SK-N-SH (cell line): ENCODE measurements at regions not wholly inside any gene's neighbourhood (a gene's known extent, or its start where the extent isn't known, plus 50 kb on each side); places are given as distances from the start of the nearest gene placed in this dataset.

ENCODE experiments used
- CTCF ChIA-PET: fragments of 300-600, 350-600 bp; formaldehyde crosslinking; extraction: SDS; loops from one replicate; lab custom pipeline; 2021; lab: Yijun Ruan, JAX
- POLR2A ChIA-PET: fragments of 350-600 bp; sonication (Branson Sonifier 250); formaldehyde crosslinking; extraction: SDS; loops from one replicate; lab custom pipeline; 2020; ENCODE audit warnings: antibody characterized with exemption, inconsistent platforms; lab: Yijun Ruan, JAX
- DNase-seq: peaks from one replicate; pipeline ENCODE4 v3.0.0; 2012
- H2AFZ ChIP-seq: fragments of 200-600 bp; sonication (generic); 2 replicates; pipeline ENCODE4 v1.8.1; 2016; ENCODE audit warnings: antibody characterized with exemption, mild to moderate bottlenecking, low read depth
- H3F3A ChIP-seq: fragments of 200-600 bp; sonication (generic); replicated peaks from 2 replicates; pipeline ENCODE3; 2016; ENCODE audit warnings: antibody characterized with exemption, mild to moderate bottlenecking; ENCODE audit not compliant: insufficient read depth
- H3K27ac ChIP-seq, 2 experiments: fragments of 200-500 bp in 1 of 2; fragments of 200-600 bp in 1 of 2; sonication (Bioruptor generic) in 1 of 2; sonication (generic), shearing (Covaris generic) in 1 of 2; 2 replicates each; pipeline versions ENCODE4 v1.5.1 to v1.6.1; 2014 to 2016; ENCODE audit warnings: low read depth in 2 of 2, inconsistent platforms in 1 of 2, low read length in 1 of 2, mild to moderate bottlenecking in 1 of 2, mixed read lengths in 1 of 2
- H3K27me3 ChIP-seq: fragments of 200-600 bp; sonication (generic), shearing (Covaris generic); 2 replicates; pipeline ENCODE4 v1.6.1; 2016; ENCODE audit warnings: mixed run types; ENCODE audit not compliant: insufficient read depth
- H3K36me3 ChIP-seq, 2 experiments: fragments of 200-500 bp in 1 of 2; fragments of 200-600 bp in 1 of 2; sonication (Bioruptor generic) in 1 of 2; sonication (generic) in 1 of 2; replicated peaks in 1 of 2; 2 replicates each; pipeline versions ENCODE3 to v1.5.1; 2014 to 2016; ENCODE audit warnings: low read length in 1 of 2, mild to moderate bottlenecking in 1 of 2; ENCODE audit not compliant: insufficient read depth in 2 of 2, control insufficient read depth in 1 of 2
- H3K4me1 ChIP-seq, 2 experiments: fragments of 200-500 bp in 1 of 2; fragments of 200-600 bp in 1 of 2; sonication (Bioruptor generic) in 1 of 2; sonication (generic), shearing (Covaris generic) in 1 of 2; 2 replicates each; pipeline versions ENCODE4 v1.5.1 to v1.6.1; 2014 to 2016; ENCODE audit warnings: low read depth in 1 of 2, low read length in 1 of 2, mixed run types in 1 of 2; ENCODE audit not compliant: insufficient read depth in 2 of 2, control insufficient read depth in 1 of 2
- H3K4me2 ChIP-seq: fragments of 200-600 bp; sonication (generic), shearing (Covaris generic); 2 replicates; pipeline ENCODE4 v1.6.1; 2017; ENCODE audit warnings: mixed run types
- H3K4me3 ChIP-seq, 2 experiments: fragments of 200-500 bp in 1 of 2; fragments of 200-600 bp in 1 of 2; sonication (Bioruptor generic) in 1 of 2; sonication (generic), shearing (Covaris generic) in 1 of 2; 2 replicates each; pipeline versions ENCODE4 v1.5.1 to v1.8.1; 2014 to 2016; ENCODE audit warnings: low read depth in 2 of 2, inconsistent platforms in 1 of 2, low read length in 1 of 2, mild to moderate bottlenecking in 1 of 2, mixed read lengths in 1 of 2, moderate library complexity in 1 of 2
- H3K79me2 ChIP-seq: fragments of 200-600 bp; sonication (generic); 2 replicates; pipeline ENCODE4 v1.8.1; 2017; ENCODE audit warnings: mild to moderate bottlenecking; ENCODE audit not compliant: insufficient read depth
- H3K9ac ChIP-seq: fragments of 200-600 bp; sonication (generic); 2 replicates; pipeline ENCODE4 v1.6.1; 2017; ENCODE audit warnings: mixed run types
- H3K9me2 ChIP-seq: fragments of 200-600 bp; sonication (generic); 2 replicates; pipeline ENCODE4 v1.6.1; 2017; ENCODE audit warnings: mixed run types
- H3K9me3 ChIP-seq: fragments of 200-600 bp; sonication (generic); 2 replicates; pipeline ENCODE4 v1.6.1; 2017; ENCODE audit warnings: mixed run types, mild to moderate bottlenecking, moderate library complexity
- H4K20me1 ChIP-seq: fragments of 200-600 bp; sonication (generic); 2 replicates; pipeline ENCODE4 v1.6.1; 2017; ENCODE audit warnings: mild to moderate bottlenecking, mixed run types; ENCODE audit not compliant: insufficient read depth
- EZH2phosphoT487 ChIP-seq: fragments of 200-600 bp; sonication (generic); IDR thresholded peaks from 2 replicates; pipeline ENCODE4 v1.6.1; 2017; ENCODE audit warnings: low read depth, mixed run types, mild to moderate bottlenecking, antibody characterized with exemption, moderate library complexity, borderline replicate concordance
- FOSL2 ChIP-seq: IDR thresholded peaks from 2 replicates; pipeline ENCODE4 v1.4.0; 2012; ENCODE audit warnings: low read depth, mild to moderate bottlenecking, moderate library complexity, borderline replicate concordance
- FOXM1 ChIP-seq: IDR thresholded peaks from 2 replicates; pipeline ENCODE4 v1.4.0; 2012; ENCODE audit warnings: low read depth, mild to moderate bottlenecking
- GABPA ChIP-seq: IDR thresholded peaks from 2 replicates; pipeline ENCODE4 v1.4.0; 2012; ENCODE audit warnings: low read depth, mild to moderate bottlenecking
- GATA2 ChIP-seq: sonication (generic); formaldehyde crosslinking; IDR thresholded peaks from 2 replicates; pipeline ENCODE4 v1.5.0; 2020; ENCODE audit warnings: mild to moderate bottlenecking, missing genetic modification reagents
- JUND ChIP-seq: IDR thresholded peaks from 2 replicates; pipeline ENCODE4 v1.4.0; 2012
- POLR2AphosphoS5 ChIP-seq: IDR thresholded peaks from 2 replicates; pipeline ENCODE4 v1.6.1; 2012; ENCODE audit warnings: low read depth, low read length
- RCOR1 ChIP-seq: fragments of 150-350 bp; IDR thresholded peaks from 2 replicates; pipeline ENCODE4 v1.6.1; 2017; ENCODE audit warnings: antibody characterized with exemption, low read length
- RXRA ChIP-seq: IDR thresholded peaks from 2 replicates; pipeline ENCODE4 v1.4.0; 2012; ENCODE audit warnings: low read depth, mild to moderate bottlenecking, borderline replicate concordance
- SIN3A ChIP-seq: IDR thresholded peaks from 2 replicates; pipeline ENCODE4 v1.6.1; 2012; ENCODE audit warnings: low read depth, mild to moderate bottlenecking, low read length, moderate library complexity, borderline replicate concordance
- SMC3 ChIP-seq: IDR thresholded peaks from 2 replicates; pipeline ENCODE4 v1.6.1; 2012; ENCODE audit warnings: low read depth, low read length, improper control_type of control experiment
- TAF1 ChIP-seq: IDR thresholded peaks from 2 replicates; pipeline ENCODE4 v1.6.1; 2012; ENCODE audit warnings: low read depth, mild to moderate bottlenecking, low read length, moderate library complexity, borderline replicate concordance
- TCF12 ChIP-seq: IDR thresholded peaks from 2 replicates; pipeline ENCODE4 v1.4.0; 2012
- USF1 ChIP-seq: IDR thresholded peaks from 2 replicates; pipeline ENCODE4 v1.4.0; 2012; ENCODE audit warnings: low read depth, borderline replicate concordance
- USF2 ChIP-seq: fragments of 150-350 bp; IDR thresholded peaks from 2 replicates; pipeline ENCODE4 v1.6.1; 2017; ENCODE audit warnings: antibody characterized with exemption, low read length, low read depth, borderline replicate concordance
- ZBTB33 ChIP-seq: IDR thresholded peaks from 2 replicates; pipeline ENCODE4 v1.4.0; 2012; ENCODE audit warnings: low read depth, borderline replicate concordance
- WGBS: methylation state at CpG from one replicate; pipeline ENCODE4 v1.1.6; 2017; ENCODE audit warnings: low lambda C conversion rate; 5-methylcytosine and 5-hydroxymethylcytosine counted together
- TF ChIP-seq, protein P1 (sequence below): IDR thresholded peaks from 2 replicates; pipeline ENCODE4 v1.6.1; 2012; ENCODE audit warnings: mild to moderate bottlenecking, low read depth, low read length, moderate library complexity
- TF ChIP-seq, protein P2 (sequence below): fragments of 150-350 bp; IDR thresholded peaks from 2 replicates; pipeline ENCODE4 v1.6.1; 2016; ENCODE audit warnings: mild to moderate bottlenecking, low read depth, low read length

DNA sequence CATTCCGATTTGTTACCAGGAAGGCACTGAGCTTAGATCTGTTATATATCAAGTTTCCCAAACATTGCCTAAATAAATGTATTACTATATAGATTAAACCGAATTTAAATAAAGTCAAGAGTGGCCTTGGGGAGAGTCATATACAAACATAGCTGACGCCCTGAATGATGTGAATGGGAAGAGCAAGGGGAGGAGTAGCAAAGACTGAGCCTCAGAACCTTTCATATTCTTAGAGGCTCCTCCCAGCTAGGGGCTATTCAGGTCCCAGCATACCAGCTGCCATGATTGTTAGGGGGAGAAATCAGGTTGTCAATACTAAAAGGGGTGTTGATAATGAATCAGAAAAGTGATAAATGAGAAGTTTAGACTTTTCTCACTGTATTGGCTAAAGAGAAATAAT is 64.7 kb upstream of the ITGB1 start:
- ChIA-PET CTCF (interaction anchor here (1.2 to 1.5 kb wide), 2 partner anchors 8 to 14 kb away, joined by 3 to 4 read pairs; no protein-coding TSS in a partner anchor), POLR2A (no interaction called here)
- DNase-seq, result no peak
- Histone ChIP-seq H3K9me2 (no peaks in the 10 kb centered on the region), H4K20me1 (no peaks in the 10 kb centered on the region), H3K27me3 (no peaks in the 10 kb centered on the region), H3K79me2 (no peaks in the 10 kb centered on the region), H3K36me3 (no peaks in the 10 kb centered on the region), H3F3A (peaks cover 6% of the 10 kb centered on the region), H2AFZ (no peak overlapping the region), H3K9me3 (no peaks in the 10 kb centered on the region), H3K4me1 (no peaks in the 10 kb centered on the region; a peak in 1 of 4 replicates), H3K9ac (no peak overlapping the region), H3K4me3 (no peak overlapping the region), H3K4me2 (no peak overlapping the region), H3K27ac (no peak overlapping the region)
- TF ChIP-seq RXRA, result no peak
- 78% methylated on average over 3 of the region's 3 CpGs for WGBS

DNA sequence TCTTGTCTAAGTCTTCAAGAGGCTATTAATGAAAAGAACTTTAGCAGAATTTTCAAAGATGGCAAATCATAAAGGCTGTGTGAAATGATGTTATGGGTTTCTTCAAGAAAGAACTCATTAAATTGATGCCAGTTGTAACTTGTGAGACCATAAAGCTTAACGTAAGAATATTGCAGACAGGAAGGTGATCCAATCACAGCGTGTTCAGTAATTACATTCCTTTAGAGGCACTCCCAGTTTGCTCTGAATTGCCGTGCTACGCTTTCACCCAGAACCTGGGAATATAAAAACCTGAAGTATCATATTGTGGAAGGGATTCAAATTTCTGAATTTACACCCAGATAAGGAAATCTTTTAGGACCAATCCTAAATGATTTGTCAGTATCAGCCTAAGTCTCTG is 64.1 kb upstream of the ITGB1 start:
- Histone ChIP-seq H3K27me3 (no peaks in the 10 kb centered on the region), H3K9me3 (no peaks in the 10 kb centered on the region), H3K9ac (no peak overlapping the region), H4K20me1 (no peaks in the 10 kb centered on the region), H3K79me2 (no peaks in the 10 kb centered on the region), H3K4me1 (no peaks in the 10 kb centered on the region; a peak in 1 of 4 replicates), H3K9me2 (no peaks in the 10 kb centered on the region), H3K4me3 (no peak overlapping the region), H2AFZ (no peak overlapping the region), H3K36me3 (no peaks in the 10 kb centered on the region), H3K27ac (no peak overlapping the region), H3K4me2 (no peak overlapping the region), H3F3A (peaks cover 6% of the 10 kb centered on the region)
- POLR2A ChIA-PET, result no interaction called here
- no peak for DNase-seq
- 88% methylated on average over 4 of the region's 4 CpGs for WGBS
- CTCF ChIA-PET, result interaction anchor here (1.5 kb wide), 1 partner anchor 13 kb away, joined by 4 read pairs; no protein-coding TSS in a partner anchor
- no peak for TF ChIP-seq EZH2phosphoT487
- TF ChIP-seq TAF1, result no peak
- TF ChIP-seq TCF12, result no peak
- TF ChIP-seq GABPA, result no peak
- TF ChIP-seq FOXM1, result no peak
- TF ChIP-seq, protein P1, sequence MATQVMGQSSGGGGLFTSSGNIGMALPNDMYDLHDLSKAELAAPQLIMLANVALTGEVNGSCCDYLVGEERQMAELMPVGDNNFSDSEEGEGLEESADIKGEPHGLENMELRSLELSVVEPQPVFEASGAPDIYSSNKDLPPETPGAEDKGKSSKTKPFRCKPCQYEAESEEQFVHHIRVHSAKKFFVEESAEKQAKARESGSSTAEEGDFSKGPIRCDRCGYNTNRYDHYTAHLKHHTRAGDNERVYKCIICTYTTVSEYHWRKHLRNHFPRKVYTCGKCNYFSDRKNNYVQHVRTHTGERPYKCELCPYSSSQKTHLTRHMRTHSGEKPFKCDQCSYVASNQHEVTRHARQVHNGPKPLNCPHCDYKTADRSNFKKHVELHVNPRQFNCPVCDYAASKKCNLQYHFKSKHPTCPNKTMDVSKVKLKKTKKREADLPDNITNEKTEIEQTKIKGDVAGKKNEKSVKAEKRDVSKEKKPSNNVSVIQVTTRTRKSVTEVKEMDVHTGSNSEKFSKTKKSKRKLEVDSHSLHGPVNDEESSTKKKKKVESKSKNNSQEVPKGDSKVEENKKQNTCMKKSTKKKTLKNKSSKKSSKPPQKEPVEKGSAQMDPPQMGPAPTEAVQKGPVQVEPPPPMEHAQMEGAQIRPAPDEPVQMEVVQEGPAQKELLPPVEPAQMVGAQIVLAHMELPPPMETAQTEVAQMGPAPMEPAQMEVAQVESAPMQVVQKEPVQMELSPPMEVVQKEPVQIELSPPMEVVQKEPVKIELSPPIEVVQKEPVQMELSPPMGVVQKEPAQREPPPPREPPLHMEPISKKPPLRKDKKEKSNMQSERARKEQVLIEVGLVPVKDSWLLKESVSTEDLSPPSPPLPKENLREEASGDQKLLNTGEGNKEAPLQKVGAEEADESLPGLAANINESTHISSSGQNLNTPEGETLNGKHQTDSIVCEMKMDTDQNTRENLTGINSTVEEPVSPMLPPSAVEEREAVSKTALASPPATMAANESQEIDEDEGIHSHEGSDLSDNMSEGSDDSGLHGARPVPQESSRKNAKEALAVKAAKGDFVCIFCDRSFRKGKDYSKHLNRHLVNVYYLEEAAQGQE, result no peak
- TF ChIP-seq, protein P2, sequence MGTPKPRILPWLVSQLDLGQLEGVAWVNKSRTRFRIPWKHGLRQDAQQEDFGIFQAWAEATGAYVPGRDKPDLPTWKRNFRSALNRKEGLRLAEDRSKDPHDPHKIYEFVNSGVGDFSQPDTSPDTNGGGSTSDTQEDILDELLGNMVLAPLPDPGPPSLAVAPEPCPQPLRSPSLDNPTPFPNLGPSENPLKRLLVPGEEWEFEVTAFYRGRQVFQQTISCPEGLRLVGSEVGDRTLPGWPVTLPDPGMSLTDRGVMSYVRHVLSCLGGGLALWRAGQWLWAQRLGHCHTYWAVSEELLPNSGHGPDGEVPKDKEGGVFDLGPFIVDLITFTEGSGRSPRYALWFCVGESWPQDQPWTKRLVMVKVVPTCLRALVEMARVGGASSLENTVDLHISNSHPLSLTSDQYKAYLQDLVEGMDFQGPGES, result no peak
- TF ChIP-seq FOSL2, result no peak
- no peak for TF ChIP-seq RCOR1
- no peak for TF ChIP-seq USF2
- no peak for TF ChIP-seq SMC3
- no peak for TF ChIP-seq JUND
- no peak for TF ChIP-seq ZBTB33
- no peak for TF ChIP-seq SIN3A
- TF ChIP-seq POLR2AphosphoS5, result no peak
- no peak for TF ChIP-seq GATA2 (CRISPR knock-in tag)
- no peak for TF ChIP-seq RXRA
- no peak for TF ChIP-seq USF1
